SK-N-SH (cell line): ENCODE measurements at regions not wholly inside any gene's neighbourhood (a gene's known extent, or its start where the extent isn't known, plus 50 kb on each side); places are given as distances from the start of the nearest gene placed in this dataset.

Source experiments
- CTCF ChIA-PET: fragments of 300-600, 350-600 bp; formaldehyde crosslinking; extraction: SDS; loops from one replicate; lab custom pipeline; 2021; lab: Yijun Ruan, JAX
- POLR2A ChIA-PET: fragments of 350-600 bp; sonication (Branson Sonifier 250); formaldehyde crosslinking; extraction: SDS; loops from one replicate; lab custom pipeline; 2020; ENCODE audit warnings: antibody characterized with exemption, inconsistent platforms; lab: Yijun Ruan, JAX
- DNase-seq: peaks from one replicate; pipeline ENCODE4 v3.0.0; 2012
- H2AFZ ChIP-seq: fragments of 200-600 bp; sonication (generic); 2 replicates; pipeline ENCODE4 v1.8.1; 2016; ENCODE audit warnings: antibody characterized with exemption, mild to moderate bottlenecking, low read depth
- H3F3A ChIP-seq: fragments of 200-600 bp; sonication (generic); replicated peaks from 2 replicates; pipeline ENCODE3; 2016; ENCODE audit warnings: antibody characterized with exemption, mild to moderate bottlenecking; ENCODE audit not compliant: insufficient read depth
- H3K27ac ChIP-seq, 2 experiments: fragments of 200-500 bp in 1 of 2; fragments of 200-600 bp in 1 of 2; sonication (Bioruptor generic) in 1 of 2; sonication (generic), shearing (Covaris generic) in 1 of 2; 2 replicates each; pipeline versions ENCODE4 v1.5.1 to v1.6.1; 2014 to 2016; ENCODE audit warnings: low read depth in 2 of 2, inconsistent platforms in 1 of 2, low read length in 1 of 2, mild to moderate bottlenecking in 1 of 2, mixed read lengths in 1 of 2
- H3K27me3 ChIP-seq: fragments of 200-600 bp; sonication (generic), shearing (Covaris generic); 2 replicates; pipeline ENCODE4 v1.6.1; 2016; ENCODE audit warnings: mixed run types; ENCODE audit not compliant: insufficient read depth
- H3K36me3 ChIP-seq, 2 experiments: fragments of 200-500 bp in 1 of 2; fragments of 200-600 bp in 1 of 2; sonication (Bioruptor generic) in 1 of 2; sonication (generic) in 1 of 2; replicated peaks in 1 of 2; 2 replicates each; pipeline versions ENCODE3 to v1.5.1; 2014 to 2016; ENCODE audit warnings: low read length in 1 of 2, mild to moderate bottlenecking in 1 of 2; ENCODE audit not compliant: insufficient read depth in 2 of 2, control insufficient read depth in 1 of 2
- H3K4me1 ChIP-seq, 2 experiments: fragments of 200-500 bp in 1 of 2; fragments of 200-600 bp in 1 of 2; sonication (Bioruptor generic) in 1 of 2; sonication (generic), shearing (Covaris generic) in 1 of 2; 2 replicates each; pipeline versions ENCODE4 v1.5.1 to v1.6.1; 2014 to 2016; ENCODE audit warnings: low read depth in 1 of 2, low read length in 1 of 2, mixed run types in 1 of 2; ENCODE audit not compliant: insufficient read depth in 2 of 2, control insufficient read depth in 1 of 2
- H3K4me2 ChIP-seq: fragments of 200-600 bp; sonication (generic), shearing (Covaris generic); 2 replicates; pipeline ENCODE4 v1.6.1; 2017; ENCODE audit warnings: mixed run types
- H3K4me3 ChIP-seq, 2 experiments: fragments of 200-500 bp in 1 of 2; fragments of 200-600 bp in 1 of 2; sonication (Bioruptor generic) in 1 of 2; sonication (generic), shearing (Covaris generic) in 1 of 2; 2 replicates each; pipeline versions ENCODE4 v1.5.1 to v1.8.1; 2014 to 2016; ENCODE audit warnings: low read depth in 2 of 2, inconsistent platforms in 1 of 2, low read length in 1 of 2, mild to moderate bottlenecking in 1 of 2, mixed read lengths in 1 of 2, moderate library complexity in 1 of 2
- H3K79me2 ChIP-seq: fragments of 200-600 bp; sonication (generic); 2 replicates; pipeline ENCODE4 v1.8.1; 2017; ENCODE audit warnings: mild to moderate bottlenecking; ENCODE audit not compliant: insufficient read depth
- H3K9ac ChIP-seq: fragments of 200-600 bp; sonication (generic); 2 replicates; pipeline ENCODE4 v1.6.1; 2017; ENCODE audit warnings: mixed run types
- H3K9me2 ChIP-seq: fragments of 200-600 bp; sonication (generic); 2 replicates; pipeline ENCODE4 v1.6.1; 2017; ENCODE audit warnings: mixed run types
- H3K9me3 ChIP-seq: fragments of 200-600 bp; sonication (generic); 2 replicates; pipeline ENCODE4 v1.6.1; 2017; ENCODE audit warnings: mixed run types, mild to moderate bottlenecking, moderate library complexity
- H4K20me1 ChIP-seq: fragments of 200-600 bp; sonication (generic); 2 replicates; pipeline ENCODE4 v1.6.1; 2017; ENCODE audit warnings: mild to moderate bottlenecking, mixed run types; ENCODE audit not compliant: insufficient read depth
- CHD2 ChIP-seq: fragments of 150-350 bp; IDR thresholded peaks from 2 replicates; pipeline ENCODE4 v1.6.1; 2018; ENCODE audit warnings: low read length; ENCODE audit not compliant: partially characterized antibody
- ELF1 ChIP-seq: IDR thresholded peaks from 2 replicates; pipeline ENCODE4 v1.4.0; 2012
- FOSL2 ChIP-seq: IDR thresholded peaks from 2 replicates; pipeline ENCODE4 v1.4.0; 2012; ENCODE audit warnings: low read depth, mild to moderate bottlenecking, moderate library complexity, borderline replicate concordance
- FOXJ3 ChIP-seq: sonication (generic); formaldehyde crosslinking; IDR thresholded peaks from 2 replicates; pipeline ENCODE4 v1.5.1; 2020; ENCODE audit warnings: mild to moderate bottlenecking, missing genetic modification reagents
- FOXM1 ChIP-seq: IDR thresholded peaks from 2 replicates; pipeline ENCODE4 v1.4.0; 2012; ENCODE audit warnings: low read depth, mild to moderate bottlenecking
- GABPA ChIP-seq: IDR thresholded peaks from 2 replicates; pipeline ENCODE4 v1.4.0; 2012; ENCODE audit warnings: low read depth, mild to moderate bottlenecking
- GATA2 ChIP-seq: sonication (generic); formaldehyde crosslinking; IDR thresholded peaks from 2 replicates; pipeline ENCODE4 v1.5.0; 2020; ENCODE audit warnings: mild to moderate bottlenecking, missing genetic modification reagents
- JUND ChIP-seq: IDR thresholded peaks from 2 replicates; pipeline ENCODE4 v1.4.0; 2012
- MEF2A ChIP-seq: IDR thresholded peaks from 2 replicates; pipeline ENCODE4 v1.4.0; 2012; ENCODE audit warnings: low read depth, borderline replicate concordance
- MXI1 ChIP-seq: IDR thresholded peaks from 2 replicates; pipeline ENCODE4 v1.6.1; 2012; ENCODE audit warnings: mild to moderate bottlenecking, low read depth, low read length, improper control_type of control experiment
- NFIC ChIP-seq: IDR thresholded peaks from 2 replicates; pipeline ENCODE4 v1.4.0; 2012; ENCODE audit warnings: borderline replicate concordance
- NRF1 ChIP-seq: IDR thresholded peaks from 2 replicates; pipeline ENCODE4 v1.6.1; 2012; ENCODE audit warnings: low read depth, mild to moderate bottlenecking, low read length
- POLR2AphosphoS5 ChIP-seq: IDR thresholded peaks from 2 replicates; pipeline ENCODE4 v1.6.1; 2012; ENCODE audit warnings: low read depth, low read length
- RAD21 ChIP-seq: IDR thresholded peaks from 2 replicates; pipeline ENCODE4 v1.6.1; 2012; ENCODE audit warnings: mild to moderate bottlenecking, low read length
- RCOR1 ChIP-seq: fragments of 150-350 bp; IDR thresholded peaks from 2 replicates; pipeline ENCODE4 v1.6.1; 2017; ENCODE audit warnings: antibody characterized with exemption, low read length
- SIN3A ChIP-seq: IDR thresholded peaks from 2 replicates; pipeline ENCODE4 v1.6.1; 2012; ENCODE audit warnings: low read depth, mild to moderate bottlenecking, low read length, moderate library complexity, borderline replicate concordance
- SMC3 ChIP-seq: IDR thresholded peaks from 2 replicates; pipeline ENCODE4 v1.6.1; 2012; ENCODE audit warnings: low read depth, low read length, improper control_type of control experiment
- TCF12 ChIP-seq: IDR thresholded peaks from 2 replicates; pipeline ENCODE4 v1.4.0; 2012
- TEAD4 ChIP-seq: IDR thresholded peaks from 2 replicates; pipeline ENCODE4 v1.4.0; 2012; ENCODE audit warnings: mild to moderate bottlenecking, borderline replicate concordance; ENCODE audit not compliant: insufficient read depth
- YY1 ChIP-seq: IDR thresholded peaks from 2 replicates; pipeline ENCODE4 v1.4.0; 2012; ENCODE audit warnings: low read depth, mild to moderate bottlenecking
- WGBS: methylation state at CpG from one replicate; pipeline ENCODE4 v1.1.6; 2017; ENCODE audit warnings: low lambda C conversion rate; 5-methylcytosine and 5-hydroxymethylcytosine counted together
- TF ChIP-seq, protein P1 (sequence below): IDR thresholded peaks from 2 replicates; pipeline ENCODE4 v1.4.0; 2012; ENCODE audit warnings: low read depth, borderline replicate concordance
- TF ChIP-seq, protein P2 (sequence below): IDR thresholded peaks from 2 replicates; pipeline ENCODE4 v1.4.0; 2012; ENCODE audit warnings: low read depth
- TF ChIP-seq, protein P3 (sequence below): IDR thresholded peaks from 2 replicates; pipeline ENCODE4 v1.6.1; 2012; ENCODE audit warnings: mild to moderate bottlenecking, low read depth, low read length, moderate library complexity
- TF ChIP-seq, protein P4 (sequence below): IDR thresholded peaks from 2 replicates; pipeline ENCODE4 v1.4.0; 2012; ENCODE audit warnings: low read depth, borderline replicate concordance

DNA sequence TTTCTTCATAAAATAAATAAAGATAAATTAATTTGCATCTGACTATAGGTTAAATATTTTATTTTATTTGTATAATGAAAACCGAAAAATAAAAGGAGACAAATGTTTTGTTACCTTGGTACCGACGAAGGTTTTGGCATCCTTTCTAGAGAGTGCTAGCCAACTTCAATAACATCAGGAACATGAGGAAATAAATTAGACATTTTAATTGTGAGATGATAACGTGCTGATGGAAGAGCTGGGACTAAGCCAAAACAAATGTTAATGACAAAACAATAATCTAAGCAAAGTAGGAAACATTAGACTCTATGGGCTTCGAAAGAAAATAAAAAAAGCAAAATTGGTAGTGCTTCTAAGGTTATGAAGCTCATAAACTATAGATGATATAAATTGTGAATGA is 201.0 kb downstream of the IRX2 start:
- DNase-seq: no peak
- Histone ChIP-seq H3K27ac (no peak overlapping the region), H3F3A (no peaks in the 10 kb centered on the region), H3K9ac (no peak overlapping the region), H3K9me2 (no peaks in the 10 kb centered on the region), H3K27me3 (no peaks in the 10 kb centered on the region), H3K79me2 (no peaks in the 10 kb centered on the region), H3K9me3 (0 out of 2 replicates have a peak, but pooled peaks cover 7% of the 10 kb centered on the region), H3K36me3 (no peaks in the 10 kb centered on the region), H3K4me1 (no peaks in the 10 kb centered on the region), H2AFZ (no peak overlapping the region), H4K20me1 (no peaks in the 10 kb centered on the region), H3K4me2 (no peak overlapping the region), H3K4me3 (no peak overlapping the region)
- 1% methylated on average over 5 of the region's 5 CpGs for WGBS
- ChIA-PET POLR2A (no interaction called here), CTCF (no interaction called here)
- TF ChIP-seq NRF1 (no peak), ELF1 (no peak), CHD2 (no peak), JUND (no peak), SMC3 (no peak), POLR2AphosphoS5 (no peak), TCF12 (no peak), GABPA (no peak)
- TF ChIP-seq, protein P1, sequence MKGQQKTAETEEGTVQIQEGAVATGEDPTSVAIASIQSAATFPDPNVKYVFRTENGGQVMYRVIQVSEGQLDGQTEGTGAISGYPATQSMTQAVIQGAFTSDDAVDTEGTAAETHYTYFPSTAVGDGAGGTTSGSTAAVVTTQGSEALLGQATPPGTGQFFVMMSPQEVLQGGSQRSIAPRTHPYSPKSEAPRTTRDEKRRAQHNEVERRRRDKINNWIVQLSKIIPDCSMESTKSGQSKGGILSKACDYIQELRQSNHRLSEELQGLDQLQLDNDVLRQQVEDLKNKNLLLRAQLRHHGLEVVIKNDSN: no peak

DNA sequence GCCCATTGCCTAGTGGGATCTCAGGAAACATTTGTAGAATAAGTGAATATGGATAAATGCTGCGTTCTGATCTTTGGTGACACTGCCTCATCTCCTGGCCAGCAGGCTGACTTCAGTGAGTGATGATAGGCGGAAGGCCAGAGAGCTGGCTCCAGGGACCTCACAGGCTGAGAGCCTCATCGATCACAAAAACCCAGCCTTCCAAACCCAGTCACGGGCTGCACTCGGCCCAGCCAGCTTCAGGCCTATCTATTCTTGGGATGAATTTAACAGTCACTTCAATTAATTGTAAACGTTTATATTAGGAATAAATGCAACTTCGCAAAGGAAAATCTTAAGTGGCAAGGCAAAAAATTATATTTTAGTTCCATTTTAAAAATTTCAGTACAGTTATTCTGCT is 201.6 kb downstream of the IRX2 start:
- H3K27me3 ChIP-seq: no peaks in the 10 kb centered on the region
- H3F3A ChIP-seq: no peaks in the 10 kb centered on the region
- H2AFZ ChIP-seq: no peak overlapping the region
- H3K9me2 ChIP-seq: no peaks in the 10 kb centered on the region
- no peak for DNase-seq
- 0 out of 2 replicates have a peak, but pooled peaks cover 7% of the 10 kb centered on the region for H3K9me3 ChIP-seq
- H3K4me3 ChIP-seq: no peak overlapping the region
- no peaks in the 10 kb centered on the region for H3K36me3 ChIP-seq
- no peaks in the 10 kb centered on the region for H3K4me1 ChIP-seq
- TF ChIP-seq SIN3A: no peak
- TF ChIP-seq, protein P1: no peak
- no peak for TF ChIP-seq GATA2 (CRISPR knock-in tag)
- TF ChIP-seq FOSL2: no peak
- TF ChIP-seq, protein P2, sequence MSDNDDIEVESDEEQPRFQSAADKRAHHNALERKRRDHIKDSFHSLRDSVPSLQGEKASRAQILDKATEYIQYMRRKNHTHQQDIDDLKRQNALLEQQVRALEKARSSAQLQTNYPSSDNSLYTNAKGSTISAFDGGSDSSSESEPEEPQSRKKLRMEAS: no peak
- no peak for TF ChIP-seq CHD2
- TF ChIP-seq SMC3: no peak
- TF ChIP-seq NFIC: no peak
- no peak for TF ChIP-seq MEF2A
- TF ChIP-seq FOXJ3 (CRISPR knock-in tag): no peak
- TF ChIP-seq, protein P3, sequence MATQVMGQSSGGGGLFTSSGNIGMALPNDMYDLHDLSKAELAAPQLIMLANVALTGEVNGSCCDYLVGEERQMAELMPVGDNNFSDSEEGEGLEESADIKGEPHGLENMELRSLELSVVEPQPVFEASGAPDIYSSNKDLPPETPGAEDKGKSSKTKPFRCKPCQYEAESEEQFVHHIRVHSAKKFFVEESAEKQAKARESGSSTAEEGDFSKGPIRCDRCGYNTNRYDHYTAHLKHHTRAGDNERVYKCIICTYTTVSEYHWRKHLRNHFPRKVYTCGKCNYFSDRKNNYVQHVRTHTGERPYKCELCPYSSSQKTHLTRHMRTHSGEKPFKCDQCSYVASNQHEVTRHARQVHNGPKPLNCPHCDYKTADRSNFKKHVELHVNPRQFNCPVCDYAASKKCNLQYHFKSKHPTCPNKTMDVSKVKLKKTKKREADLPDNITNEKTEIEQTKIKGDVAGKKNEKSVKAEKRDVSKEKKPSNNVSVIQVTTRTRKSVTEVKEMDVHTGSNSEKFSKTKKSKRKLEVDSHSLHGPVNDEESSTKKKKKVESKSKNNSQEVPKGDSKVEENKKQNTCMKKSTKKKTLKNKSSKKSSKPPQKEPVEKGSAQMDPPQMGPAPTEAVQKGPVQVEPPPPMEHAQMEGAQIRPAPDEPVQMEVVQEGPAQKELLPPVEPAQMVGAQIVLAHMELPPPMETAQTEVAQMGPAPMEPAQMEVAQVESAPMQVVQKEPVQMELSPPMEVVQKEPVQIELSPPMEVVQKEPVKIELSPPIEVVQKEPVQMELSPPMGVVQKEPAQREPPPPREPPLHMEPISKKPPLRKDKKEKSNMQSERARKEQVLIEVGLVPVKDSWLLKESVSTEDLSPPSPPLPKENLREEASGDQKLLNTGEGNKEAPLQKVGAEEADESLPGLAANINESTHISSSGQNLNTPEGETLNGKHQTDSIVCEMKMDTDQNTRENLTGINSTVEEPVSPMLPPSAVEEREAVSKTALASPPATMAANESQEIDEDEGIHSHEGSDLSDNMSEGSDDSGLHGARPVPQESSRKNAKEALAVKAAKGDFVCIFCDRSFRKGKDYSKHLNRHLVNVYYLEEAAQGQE: no peak
- TF ChIP-seq, protein P4, sequence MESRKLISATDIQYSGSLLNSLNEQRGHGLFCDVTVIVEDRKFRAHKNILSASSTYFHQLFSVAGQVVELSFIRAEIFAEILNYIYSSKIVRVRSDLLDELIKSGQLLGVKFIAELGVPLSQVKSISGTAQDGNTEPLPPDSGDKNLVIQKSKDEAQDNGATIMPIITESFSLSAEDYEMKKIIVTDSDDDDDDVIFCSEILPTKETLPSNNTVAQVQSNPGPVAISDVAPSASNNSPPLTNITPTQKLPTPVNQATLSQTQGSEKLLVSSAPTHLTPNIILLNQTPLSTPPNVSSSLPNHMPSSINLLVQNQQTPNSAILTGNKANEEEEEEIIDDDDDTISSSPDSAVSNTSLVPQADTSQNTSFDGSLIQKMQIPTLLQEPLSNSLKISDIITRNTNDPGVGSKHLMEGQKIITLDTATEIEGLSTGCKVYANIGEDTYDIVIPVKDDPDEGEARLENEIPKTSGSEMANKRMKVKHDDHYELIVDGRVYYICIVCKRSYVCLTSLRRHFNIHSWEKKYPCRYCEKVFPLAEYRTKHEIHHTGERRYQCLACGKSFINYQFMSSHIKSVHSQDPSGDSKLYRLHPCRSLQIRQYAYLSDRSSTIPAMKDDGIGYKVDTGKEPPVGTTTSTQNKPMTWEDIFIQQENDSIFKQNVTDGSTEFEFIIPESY: no peak
- no peak for TF ChIP-seq MXI1
- TF ChIP-seq FOXM1: no peak
- no peak for TF ChIP-seq YY1
- no peak for TF ChIP-seq POLR2AphosphoS5
- no peak for TF ChIP-seq RAD21
- TF ChIP-seq TEAD4: no peak
- TF ChIP-seq RCOR1: no peak
- ChIA-PET CTCF (no interaction called here), POLR2A (no interaction called here)
- no peak overlapping the region for H3K4me2 ChIP-seq
- WGBS: 3% methylated on average over 7 of the region's 7 CpGs
- H4K20me1 ChIP-seq: no peaks in the 10 kb centered on the region
- H3K9ac ChIP-seq: no peak overlapping the region
- no peak overlapping the region for H3K27ac ChIP-seq
- no peaks in the 10 kb centered on the region for H3K79me2 ChIP-seq
